WI38 (cell line): ENCODE measurements at regions not wholly inside any gene's neighbourhood (a gene's known extent, or its start where the extent isn't known, plus 50 kb on each side); places are given as distances from the start of the nearest gene placed in this dataset.

Source experiments
- H3K4me3 ChIP-seq: 2 replicates; pipeline ENCODE4 v1.5.1; 2011; ENCODE audit warnings: low read depth, mild to moderate bottlenecking, control low read depth, low read length
- TF ChIP-seq, protein P1 (sequence below): IDR thresholded peaks from 2 replicates; pipeline ENCODE4 v1.5.1; 2012; ENCODE audit warnings: low read depth, mild to moderate bottlenecking, control low read depth, low read length

DNA sequence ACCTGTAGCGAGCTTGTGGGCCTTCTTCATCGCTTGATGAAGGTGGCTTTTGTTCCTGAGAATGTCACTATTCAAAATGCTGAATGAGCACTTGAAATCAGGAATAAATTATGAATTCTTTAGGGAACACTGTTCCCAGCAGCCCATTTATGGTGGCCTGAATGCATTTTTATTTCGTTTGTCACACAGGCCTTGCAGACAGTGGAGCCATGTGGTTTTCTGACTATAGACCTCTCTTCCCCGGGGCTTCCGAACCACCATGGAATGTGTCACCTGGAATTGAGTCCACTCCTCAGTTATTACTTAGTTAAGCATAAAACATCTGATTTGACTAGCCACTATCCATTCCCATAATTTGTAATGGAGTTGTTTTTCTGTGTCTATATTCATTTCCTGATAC lies 396.9 kb downstream of the IRS2 start:
- no peak overlapping the region for H3K4me3 ChIP-seq
- TF ChIP-seq, protein P1, sequence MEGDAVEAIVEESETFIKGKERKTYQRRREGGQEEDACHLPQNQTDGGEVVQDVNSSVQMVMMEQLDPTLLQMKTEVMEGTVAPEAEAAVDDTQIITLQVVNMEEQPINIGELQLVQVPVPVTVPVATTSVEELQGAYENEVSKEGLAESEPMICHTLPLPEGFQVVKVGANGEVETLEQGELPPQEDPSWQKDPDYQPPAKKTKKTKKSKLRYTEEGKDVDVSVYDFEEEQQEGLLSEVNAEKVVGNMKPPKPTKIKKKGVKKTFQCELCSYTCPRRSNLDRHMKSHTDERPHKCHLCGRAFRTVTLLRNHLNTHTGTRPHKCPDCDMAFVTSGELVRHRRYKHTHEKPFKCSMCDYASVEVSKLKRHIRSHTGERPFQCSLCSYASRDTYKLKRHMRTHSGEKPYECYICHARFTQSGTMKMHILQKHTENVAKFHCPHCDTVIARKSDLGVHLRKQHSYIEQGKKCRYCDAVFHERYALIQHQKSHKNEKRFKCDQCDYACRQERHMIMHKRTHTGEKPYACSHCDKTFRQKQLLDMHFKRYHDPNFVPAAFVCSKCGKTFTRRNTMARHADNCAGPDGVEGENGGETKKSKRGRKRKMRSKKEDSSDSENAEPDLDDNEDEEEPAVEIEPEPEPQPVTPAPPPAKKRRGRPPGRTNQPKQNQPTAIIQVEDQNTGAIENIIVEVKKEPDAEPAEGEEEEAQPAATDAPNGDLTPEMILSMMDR, result no peak

DNA sequence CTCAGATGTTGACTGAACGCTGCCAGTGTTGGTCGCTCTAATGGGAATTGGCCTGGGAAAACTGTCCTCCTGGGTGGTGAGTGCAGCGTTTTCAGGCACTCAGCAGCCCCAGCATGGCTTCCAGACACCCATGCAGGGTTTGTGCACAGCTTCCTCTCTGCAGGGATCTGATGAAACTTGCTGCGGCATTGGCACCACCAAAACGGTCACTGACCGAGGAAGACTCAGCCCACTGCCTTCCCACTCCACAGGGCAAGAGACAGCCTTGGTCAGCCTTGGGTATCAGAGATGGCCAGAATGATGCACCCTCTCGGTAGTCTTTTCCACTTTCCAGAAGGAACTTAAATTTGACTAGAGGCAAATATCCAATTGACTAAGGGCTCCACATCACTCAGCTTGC lies 398.9 kb downstream of the IRS2 start:
- H3K4me3 ChIP-seq, result no peak overlapping the region
- TF ChIP-seq, protein P1, result no peak

DNA sequence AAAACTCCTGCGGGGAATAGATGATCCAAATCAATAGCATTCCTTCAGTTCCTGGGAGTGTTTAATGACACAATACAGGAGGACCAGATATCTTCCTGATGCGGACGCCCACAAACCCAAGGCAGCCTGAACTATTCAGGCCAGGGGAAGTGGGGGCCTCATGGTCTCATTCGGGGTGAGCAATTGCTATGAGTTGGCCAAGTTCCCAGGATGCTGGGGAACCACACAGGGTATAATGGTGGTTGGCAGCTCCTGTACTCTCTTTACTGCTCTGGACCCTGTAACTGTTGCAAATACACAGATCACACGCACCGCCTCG lies 401.2 kb downstream of the IRS2 start:
- TF ChIP-seq, protein P1, result no peak
- H3K4me3 ChIP-seq, result no peak overlapping the region

DNA sequence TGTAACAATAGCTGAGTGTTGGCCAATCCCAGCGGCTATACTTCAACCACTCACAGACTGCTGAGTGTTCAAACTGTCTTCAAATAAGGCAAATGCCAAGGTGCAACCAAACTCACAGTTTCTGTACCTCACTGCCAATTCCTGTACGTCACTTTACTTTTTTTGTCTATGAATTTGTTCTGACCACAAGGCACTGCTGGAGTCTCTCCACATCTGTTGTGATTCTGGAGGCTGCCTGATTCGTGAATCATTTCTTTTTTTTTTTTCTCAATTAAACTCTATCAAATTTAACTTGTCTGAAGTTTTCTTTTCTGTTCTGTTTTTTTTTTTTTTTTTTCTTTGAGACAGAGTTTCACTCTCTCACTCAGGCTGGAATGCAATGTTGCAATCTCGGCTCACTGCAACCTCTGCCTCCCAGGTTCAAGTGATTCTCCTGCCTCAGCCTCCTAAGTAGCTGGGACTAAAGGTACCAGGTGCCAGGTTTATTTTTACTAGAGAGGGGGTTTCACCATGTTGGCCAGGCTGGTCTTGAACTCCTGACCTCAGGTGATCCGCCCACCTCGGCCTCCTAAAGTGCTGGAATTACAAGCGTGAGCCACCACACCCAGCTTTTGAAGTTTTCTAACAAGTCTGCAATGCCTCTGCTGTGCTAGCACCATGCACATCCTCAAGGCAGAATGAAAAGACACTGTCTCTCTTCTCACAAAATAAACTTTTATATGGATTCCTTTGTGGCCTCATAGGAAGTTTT lies 401.7 kb downstream of the IRS2 start:
- no peak overlapping the region for H3K4me3 ChIP-seq
- TF ChIP-seq, protein P1, result no peak

DNA sequence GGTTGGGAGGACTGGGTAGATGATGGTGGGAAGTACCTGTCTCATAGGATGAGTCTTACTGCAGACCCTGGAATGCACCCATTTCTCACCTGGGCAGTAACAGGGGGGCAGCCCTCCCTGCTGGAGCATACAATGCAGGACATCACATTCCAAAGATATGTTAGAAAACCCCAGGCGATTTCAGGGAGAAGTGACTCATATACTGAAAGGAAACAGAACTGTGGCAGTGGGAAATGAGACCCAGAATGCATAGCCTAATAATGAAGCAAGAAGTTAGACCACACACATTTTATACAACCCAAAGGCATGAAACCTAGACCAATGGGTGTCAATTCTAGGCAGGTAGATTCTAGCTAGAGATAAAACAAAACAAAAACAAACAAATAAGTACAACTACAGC lies 402.7 kb downstream of the IRS2 start:
- TF ChIP-seq, protein P1, result no peak
- H3K4me3 ChIP-seq, result no peak overlapping the region

DNA sequence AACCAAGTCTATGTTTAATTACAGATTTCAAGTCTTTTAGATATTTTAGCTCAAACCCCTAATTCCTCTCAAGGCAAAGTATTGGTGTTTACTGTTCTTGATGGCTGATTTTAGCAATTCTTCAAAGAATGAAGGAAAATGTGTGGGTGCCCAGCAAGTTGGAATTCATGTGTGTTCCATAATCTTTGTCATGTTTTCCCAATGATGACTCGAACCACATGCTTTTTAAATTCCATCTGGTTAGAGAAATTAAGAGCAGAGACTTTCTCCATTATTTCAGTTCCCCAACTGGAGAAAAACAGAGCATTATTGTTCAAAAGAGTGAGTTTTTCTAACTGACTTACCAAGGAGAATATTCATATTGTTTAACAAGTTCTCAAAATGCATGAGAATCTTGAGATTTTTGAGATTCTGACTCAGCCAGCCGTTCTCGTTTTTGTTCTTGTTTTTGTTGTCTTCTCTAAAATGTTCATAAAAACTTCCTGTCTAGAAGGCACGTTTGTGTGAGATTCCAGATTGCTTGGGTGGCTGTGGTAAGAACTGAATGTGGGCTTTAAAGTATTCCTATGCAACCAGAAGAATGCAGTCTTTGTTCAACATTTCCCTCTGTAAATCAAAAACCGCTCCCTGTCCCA lies 404.7 kb downstream of the IRS2 start:
- no peak overlapping the region for H3K4me3 ChIP-seq
- TF ChIP-seq, protein P1, result no peak

DNA sequence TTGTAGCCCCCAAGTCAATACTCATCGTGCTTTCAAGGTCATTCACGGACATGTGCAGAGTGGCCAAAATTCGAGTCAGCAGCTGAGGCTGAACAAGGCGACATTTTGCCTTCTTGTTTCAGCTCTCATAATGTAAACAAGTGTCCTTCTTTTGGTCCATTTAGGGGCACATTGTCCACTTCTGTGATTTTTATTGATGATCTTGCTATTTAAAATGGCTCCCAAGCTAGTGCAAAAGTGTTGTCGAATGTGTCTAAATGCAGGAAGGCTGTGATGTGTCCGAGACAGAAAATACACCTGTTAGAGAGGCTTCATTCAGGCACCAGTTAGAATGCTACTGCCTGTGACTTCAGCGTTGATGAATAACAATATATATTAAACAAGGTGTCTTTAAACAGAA lies 405.9 kb downstream of the IRS2 start:
- TF ChIP-seq, protein P1, result no peak
- no peak overlapping the region for H3K4me3 ChIP-seq
